ENCODE measurements at regions not wholly inside any gene's neighbourhood (a gene's known extent, or its start where the extent isn't known, plus 50 kb on each side); places are given as distances from the start of the nearest gene placed in this dataset.

DNA sequence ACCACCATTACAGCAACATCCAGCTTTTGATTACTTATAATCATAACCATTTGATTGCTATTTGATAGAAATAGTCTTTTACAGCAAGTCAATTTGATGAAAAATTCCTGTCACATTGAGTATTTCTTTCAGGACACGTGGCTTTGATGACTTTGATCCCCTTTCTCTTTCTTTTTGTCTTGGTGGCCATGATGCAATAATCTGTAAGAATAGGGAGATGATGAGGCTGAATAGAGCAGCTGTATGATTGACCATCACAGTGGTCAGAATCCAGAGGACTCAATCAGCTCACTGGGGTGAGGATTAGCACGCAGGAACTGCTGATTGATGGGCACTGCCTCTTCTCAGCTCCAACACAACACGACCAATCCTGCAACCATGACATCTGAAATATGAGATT is 262.7 kb downstream of the PARP8 start:
- Histone ChIP-seq H3K4me3 (ENCODE audit: low read length) (no peak overlapping the region), H3K27me3 (replicated peaks; ENCODE audit: control insufficient read depth, insufficient read depth, low read length) (peaks cover 4% of the 10 kb centered on the region), H3K36me3 (ENCODE audit: control insufficient read depth, insufficient read depth, low read length, severe bottlenecking) (no peaks in the 10 kb centered on the region), H3K9ac (ENCODE audit: low read length) (no peak overlapping the region), H3K9me3 (ENCODE audit: control insufficient read depth, low read length) (no peaks in the 10 kb centered on the region), H3K4me1 (ENCODE audit: control insufficient read depth, insufficient read depth, low read length) (no peaks in the 10 kb centered on the region)
- DNase-seq (ENCODE audit: low read depth): no peak

GRCh38 chr5:50934343-50934742 is 267.9 kb downstream of the PARP8 start:
- Histone ChIP-seq H3K36me3 (ENCODE audit: control insufficient read depth, insufficient read depth, low read length, severe bottlenecking) (no peaks in the 10 kb centered on the region), H3K4me3 (ENCODE audit: low read length) (no peak overlapping the region), H3K4me1 (ENCODE audit: control insufficient read depth, insufficient read depth, low read length) (no peaks in the 10 kb centered on the region), H3K27me3 (replicated peaks; ENCODE audit: control insufficient read depth, insufficient read depth, low read length) (peaks cover 4% of the 10 kb centered on the region), H3K9ac (ENCODE audit: low read length) (no peak overlapping the region), H3K9me3 (ENCODE audit: control insufficient read depth, low read length) (no peaks in the 10 kb centered on the region)
- DNase-seq (ENCODE audit: low read depth): no peak

DNA sequence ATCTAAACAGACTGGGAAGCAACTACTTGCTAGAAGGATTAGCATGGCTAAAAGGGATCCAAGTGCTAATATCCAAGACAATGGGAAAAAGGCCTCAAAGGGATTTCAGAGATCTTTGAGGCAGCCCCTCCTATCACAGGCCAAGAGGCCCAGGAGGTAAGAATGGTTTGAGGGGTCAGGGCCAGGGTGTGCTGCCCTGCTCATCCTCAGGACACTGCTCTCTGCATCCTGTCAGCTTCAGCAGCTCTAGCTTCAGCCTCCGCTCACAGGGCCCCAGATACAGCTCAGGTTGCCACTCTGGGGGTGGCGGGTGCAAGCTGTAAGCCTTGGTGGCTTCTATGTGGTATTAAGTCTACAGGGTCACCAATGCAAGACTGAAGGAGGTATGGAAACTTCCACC is 278.7 kb downstream of the PARP8 start:
- Histone ChIP-seq H3K36me3 (ENCODE audit: control insufficient read depth, insufficient read depth, low read length, severe bottlenecking) (no peaks in the 10 kb centered on the region), H3K27me3 (replicated peaks; ENCODE audit: control insufficient read depth, insufficient read depth, low read length) (no peaks in the 10 kb centered on the region), H3K4me3 (ENCODE audit: low read length) (no peak overlapping the region), H3K9me3 (ENCODE audit: control insufficient read depth, low read length) (no peaks in the 10 kb centered on the region), H3K9ac (ENCODE audit: low read length) (no peak overlapping the region), H3K4me1 (ENCODE audit: control insufficient read depth, insufficient read depth, low read length) (no peaks in the 10 kb centered on the region)
- no peak for DNase-seq (ENCODE audit: low read depth)

DNA sequence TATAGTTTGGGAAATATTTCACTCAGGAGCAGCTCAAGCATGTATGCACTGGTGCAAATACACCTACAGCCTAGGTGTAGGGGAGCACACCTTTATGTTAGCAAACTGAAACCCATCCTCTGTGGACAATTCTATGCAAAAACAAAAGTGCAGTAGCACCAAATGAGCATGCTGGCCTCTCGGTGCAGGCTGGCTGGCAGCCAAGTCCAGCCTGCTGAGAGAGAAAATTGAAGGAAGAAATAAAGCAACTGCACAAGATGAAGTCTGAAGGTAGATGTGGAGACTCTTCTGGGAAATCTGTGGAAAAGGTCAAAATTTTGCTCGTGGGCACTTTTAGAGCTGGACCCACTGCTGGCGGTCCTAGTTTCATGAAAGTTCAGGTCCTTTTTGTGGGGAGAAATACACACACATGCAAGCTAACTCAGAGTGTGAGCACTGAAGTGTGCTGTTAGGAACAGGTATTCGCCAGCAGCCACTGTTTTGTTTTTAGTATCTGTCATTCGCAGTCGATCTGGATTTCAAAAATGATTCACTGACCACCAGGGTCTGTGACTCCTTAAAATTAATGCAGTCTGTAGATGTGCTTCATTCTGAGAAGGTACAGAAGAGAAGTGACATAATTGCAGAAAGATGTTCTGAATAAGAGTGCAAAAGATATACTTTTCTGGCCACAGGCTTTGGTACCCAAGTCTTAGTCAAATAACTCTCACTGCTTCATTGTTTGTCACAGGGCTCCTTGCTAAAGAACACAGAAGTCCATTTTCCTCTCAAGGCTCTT is 281.7 kb downstream of the PARP8 start:
- no peak for DNase-seq (ENCODE audit: low read depth)

GRCh38 chr5:50953290-50953689 is 286.9 kb downstream of the PARP8 start:
- no peak for DNase-seq (ENCODE audit: low read depth)
- Histone ChIP-seq H3K9me3 (ENCODE audit: control insufficient read depth, low read length) (no peaks in the 10 kb centered on the region), H3K4me3 (ENCODE audit: low read length) (no peak overlapping the region)

More for the DNA sequence above, 281.7 kb downstream of the PARP8 start:
- Histone ChIP-seq H3K27me3 (replicated peaks; ENCODE audit: control insufficient read depth, insufficient read depth, low read length) (peaks cover 3% of the 10 kb centered on the region), H3K36me3 (ENCODE audit: control insufficient read depth, insufficient read depth, low read length, severe bottlenecking) (no peaks in the 10 kb centered on the region), H3K4me3 (ENCODE audit: low read length) (no peak overlapping the region), H3K9ac (ENCODE audit: low read length) (no peak overlapping the region), H3K4me1 (ENCODE audit: control insufficient read depth, insufficient read depth, low read length) (no peaks in the 10 kb centered on the region), H3K9me3 (ENCODE audit: control insufficient read depth, low read length) (no peaks in the 10 kb centered on the region)

GRCh38 chr5:50958852-50959457 is 292.5 kb downstream of the PARP8 start:
- peaks cover 18% of the 10 kb centered on the region for H3K27me3 ChIP-seq (replicated peaks; ENCODE audit: control insufficient read depth, insufficient read depth, low read length)
- no peak overlapping the region for H3K9ac ChIP-seq (ENCODE audit: low read length)
- no peak overlapping the region for H3K4me3 ChIP-seq (ENCODE audit: low read length)
- DNase-seq (ENCODE audit: low read depth): peak; percentile 74
- H3K36me3 ChIP-seq (ENCODE audit: control insufficient read depth, insufficient read depth, low read length, severe bottlenecking): no peaks in the 10 kb centered on the region
- H3K9me3 ChIP-seq (ENCODE audit: control insufficient read depth, low read length): no peaks in the 10 kb centered on the region
- peaks cover 7% of the 10 kb centered on the region for H3K4me1 ChIP-seq (ENCODE audit: control insufficient read depth, insufficient read depth, low read length)

More at GRCh38 chr5:50953290-50953689, 286.9 kb downstream of the PARP8 start:
- H3K27me3 ChIP-seq (replicated peaks; ENCODE audit: control insufficient read depth, insufficient read depth, low read length): peaks cover 14% of the 10 kb centered on the region
- H3K9ac ChIP-seq (ENCODE audit: low read length): no peak overlapping the region
- H3K4me1 ChIP-seq (ENCODE audit: control insufficient read depth, insufficient read depth, low read length): no peaks in the 10 kb centered on the region
- H3K36me3 ChIP-seq (ENCODE audit: control insufficient read depth, insufficient read depth, low read length, severe bottlenecking): no peaks in the 10 kb centered on the region

- H3K4me3 ChIP-seq (ENCODE audit: low read length): peak overlapping the region; percentile 82
- H3K9ac ChIP-seq (ENCODE audit: low read length): no peak overlapping the region
- H3K4me1 ChIP-seq (ENCODE audit: control insufficient read depth, insufficient read depth, low read length): peaks cover 7% of the 10 kb centered on the region
- H3K27me3 ChIP-seq (replicated peaks; ENCODE audit: control insufficient read depth, insufficient read depth, low read length): peaks cover 48% of the 10 kb centered on the region
- DNase-seq (ENCODE audit: low read depth): peak; percentile 67
- peaks cover 2% of the 10 kb centered on the region for H3K9me3 ChIP-seq (ENCODE audit: control insufficient read depth, low read length)
- H3K36me3 ChIP-seq (ENCODE audit: control insufficient read depth, insufficient read depth, low read length, severe bottlenecking): no peaks in the 10 kb centered on the region
Observed at GRCh38 chr5:50962934-50963872, 296.8 kb downstream of the PARP8 start.

DNA sequence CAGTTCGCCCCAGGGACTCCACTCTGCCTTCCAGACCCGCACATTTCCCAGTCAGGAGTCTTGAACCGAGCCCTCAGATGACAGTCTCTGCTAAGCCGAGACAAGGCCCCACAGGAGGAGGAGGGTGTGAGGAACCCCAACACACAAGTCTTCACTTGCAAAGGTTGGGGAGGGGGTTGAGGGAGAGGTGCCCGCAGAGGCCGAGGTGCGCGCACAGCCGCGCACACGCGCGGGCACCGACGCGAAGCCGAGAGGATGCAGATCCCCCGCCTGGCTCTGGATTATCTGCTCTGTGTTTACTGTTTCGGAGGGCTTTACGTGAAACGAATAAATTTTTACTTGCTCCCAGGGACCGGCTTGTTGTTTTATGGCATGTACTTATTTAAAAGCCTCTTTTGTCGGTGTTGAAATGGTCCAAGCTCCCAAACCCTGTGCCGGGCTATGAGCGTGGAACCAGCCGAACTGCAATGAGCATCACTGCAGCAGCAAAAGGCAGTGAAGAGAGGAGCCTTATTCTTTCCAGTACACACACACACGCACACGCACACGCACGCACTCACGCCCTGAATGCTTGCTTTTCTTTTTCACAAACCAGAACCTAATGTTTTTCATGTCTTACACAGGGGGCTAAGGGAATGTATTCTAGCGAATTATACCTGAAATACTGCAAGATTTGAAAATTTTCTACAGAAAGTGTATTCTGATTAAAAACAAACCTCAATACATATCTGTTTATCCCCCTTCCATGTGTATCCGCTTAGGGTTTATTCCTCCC is 297.7 kb downstream of the PARP8 start:
- DNase-seq (ENCODE audit: low read depth): peak; percentile 3
- Histone ChIP-seq H3K27me3 (replicated peaks; ENCODE audit: control insufficient read depth, insufficient read depth, low read length) (peaks cover 52% of the 10 kb centered on the region), H3K4me3 (ENCODE audit: low read length) (no peak overlapping the region)

GRCh38 chr5:50964746-50965653 is 298.6 kb downstream of the PARP8 start:
- peaks cover 21% of the 10 kb centered on the region for H3K4me1 ChIP-seq (ENCODE audit: control insufficient read depth, insufficient read depth, low read length)
- H3K36me3 ChIP-seq (ENCODE audit: control insufficient read depth, insufficient read depth, low read length, severe bottlenecking): no peaks in the 10 kb centered on the region
- H3K4me3 ChIP-seq (ENCODE audit: low read length): no peak overlapping the region
- DNase-seq (ENCODE audit: low read depth): no peak
- peaks cover 2% of the 10 kb centered on the region for H3K9me3 ChIP-seq (ENCODE audit: control insufficient read depth, low read length)
- H3K9ac ChIP-seq (ENCODE audit: low read length): no peak overlapping the region
- H3K27me3 ChIP-seq (replicated peaks; ENCODE audit: control insufficient read depth, insufficient read depth, low read length): peaks cover 60% of the 10 kb centered on the region

More for the DNA sequence above, 297.7 kb downstream of the PARP8 start:
- H3K4me1 ChIP-seq (ENCODE audit: control insufficient read depth, insufficient read depth, low read length): peaks cover 17% of the 10 kb centered on the region
- no peaks in the 10 kb centered on the region for H3K36me3 ChIP-seq (ENCODE audit: control insufficient read depth, insufficient read depth, low read length, severe bottlenecking)
- no peak overlapping the region for H3K9ac ChIP-seq (ENCODE audit: low read length)
- peaks cover 2% of the 10 kb centered on the region for H3K9me3 ChIP-seq (ENCODE audit: control insufficient read depth, low read length)
